Vagina (tissue), 2 donors: ENCODE measurements at regions not wholly inside any gene's neighbourhood (a gene's known extent, or its start where the extent isn't known, plus 50 kb on each side); places are given as distances from the start of the nearest gene placed in this dataset. TPM values are rescaled to one million over a fixed set of nuclear protein-coding genes. Genes with fewer than 3 reads are reported as not detected.

Source experiments
- DNase-seq, 2 donors: peaks; one replicate each; pipeline ENCODE4 v3.0.0-alpha.2; 2017; ENCODE audit errors: extremely low spot score in 2 of 2
- H3K27ac ChIP-seq: fragments of 200-600 bp; sonication (generic); one replicate; pipeline ENCODE4 v1.5.1; 2019
- H3K27me3 ChIP-seq: fragments of 200-600 bp; sonication (generic); one replicate; pipeline ENCODE4 v1.5.1; 2019
- H3K36me3 ChIP-seq, 2 donors: fragments of 200-600 bp; sonication (generic); one replicate each; pipeline ENCODE4 v1.5.1; 2017 to 2019
- H3K4me1 ChIP-seq: fragments of 200-600 bp; sonication (generic); one replicate; pipeline ENCODE4 v1.5.1; 2019
- H3K4me3 ChIP-seq, 2 donors: fragments of 200-600 bp; sonication (generic); 1 replicate in 1 of 2; 2 replicates in 1 of 2; pipeline ENCODE4 v1.5.1; 2016 to 2019
- H3K9me3 ChIP-seq: fragments of 200-600 bp; sonication (generic); one replicate; pipeline ENCODE4 v1.5.1; 2019
- CTCF ChIP-seq, 3 experiments: fragments of 450-650 bp in 2 of 3; fragments of 200-600 bp in 1 of 3; sonication (generic) in 1 of 3; IDR thresholded peaks; one replicate each; pipeline ENCODE4 v1.5.1; 2017 to 2019; ENCODE audit warnings: antibody characterized with exemption in 3 of 3, mild to moderate bottlenecking in 2 of 3, moderate library complexity in 2 of 3
- POLR2A ChIP-seq, 2 donors: fragments of 450-650 bp; IDR thresholded peaks; one replicate each; pipeline ENCODE4 v1.6.1; 2017; ENCODE audit warnings: antibody characterized with exemption in 2 of 2, mild to moderate bottlenecking in 2 of 2, moderate library complexity in 2 of 2
- POLR2AphosphoS5 ChIP-seq, 2 donors: sonication (generic); formaldehyde crosslinking; IDR thresholded peaks; one replicate each; pipeline ENCODE4 v1.9.0; 2017; ENCODE audit warnings: antibody characterized with exemption in 2 of 2, mild to moderate bottlenecking in 2 of 2, low read depth in 1 of 2; ENCODE audit not compliant: insufficient read depth in 1 of 2
- intact Hi-C: fragments of 100-400 bp; cut with DNase I; formaldehyde crosslinking; loops from one replicate; pipeline ENCODE4 v1.15.1; 2023
- small RNA-seq: library from RNA; depleted of rRNA; stranded (forward); fragments of <200 nt; gene quantifications from one replicate; pipeline ENCODE3, GENCODE V24; 2016

- H3K4me1 ChIP-seq, result no peaks in the 10 kb centered on the region
- no peaks in the 10 kb centered on the region for H3K9me3 ChIP-seq
- no peak overlapping the region for H3K4me3 ChIP-seq
- TF ChIP-seq POLR2AphosphoS5 (IDR thresholded peaks at IDR 0.05; ENCODE audit: insufficient read depth in 1 of 2, low read depth in 1 of 2), result no peak
- no peak for TF ChIP-seq CTCF (IDR thresholded peaks at IDR 0.05)
- no peak for TF ChIP-seq POLR2A (IDR thresholded peaks at IDR 0.05)
- no peak overlapping the region for H3K27ac ChIP-seq
- H3K27me3 ChIP-seq, result no peaks in the 10 kb centered on the region
- intact Hi-C loops, result no loop called here
- DNase-seq, result no peak
- H3K36me3 ChIP-seq, result no peaks in the 10 kb centered on the region
These were observed 171.9 kb downstream of the FGFR2 start for GRCh38 chr10:121426307-121426706.

Small RNA genes lying in the stretch of these regions (small RNA-seq; reads per million reads assigned to genes)
- not detected for gene RN7SKP167
